ENCODE measurements at regions not wholly inside any gene's neighbourhood (a gene's known extent, or its start where the extent isn't known, plus 50 kb on each side); places are given as distances from the start of the nearest gene placed in this dataset.
A peak's percentile ranks its signal among the peaks of the same experiment; 100 is the strongest.

DNA sequence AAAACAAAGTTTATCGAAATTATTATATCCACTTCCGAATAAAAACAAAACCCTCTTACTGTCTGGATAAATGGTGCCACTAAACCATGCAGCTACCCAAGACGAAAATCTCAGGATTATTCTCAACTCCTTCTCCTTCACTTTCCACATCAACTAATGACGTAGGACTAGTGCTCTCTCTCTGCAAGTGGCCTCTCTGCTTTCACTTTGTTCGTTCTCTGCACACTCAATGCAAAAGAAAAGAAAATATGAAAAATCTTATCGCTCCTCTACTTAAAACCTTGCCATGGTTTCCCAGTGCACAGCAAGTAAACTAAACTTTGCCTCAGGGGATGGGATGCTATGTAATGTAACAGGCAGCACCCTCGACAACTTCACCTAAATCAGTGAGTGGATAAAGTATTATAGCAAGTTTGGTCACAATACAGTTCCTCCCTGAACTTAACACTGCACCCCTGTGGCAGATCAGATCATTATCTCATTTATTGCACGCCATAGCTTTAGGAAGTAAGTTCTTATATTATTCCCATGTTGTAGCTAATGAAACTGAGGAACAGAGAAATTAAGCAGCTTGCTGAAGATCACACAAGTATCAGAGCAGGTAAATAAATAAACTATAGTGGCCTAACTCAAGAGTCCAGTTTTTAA, 262.7 kb upstream of the GADL1 start:
- DNase-seq = no peak

- no peak for DNase-seq
Observed at GRCh38 chr3:31157893-31158620, 263.6 kb upstream of the GADL1 start.

DNA sequence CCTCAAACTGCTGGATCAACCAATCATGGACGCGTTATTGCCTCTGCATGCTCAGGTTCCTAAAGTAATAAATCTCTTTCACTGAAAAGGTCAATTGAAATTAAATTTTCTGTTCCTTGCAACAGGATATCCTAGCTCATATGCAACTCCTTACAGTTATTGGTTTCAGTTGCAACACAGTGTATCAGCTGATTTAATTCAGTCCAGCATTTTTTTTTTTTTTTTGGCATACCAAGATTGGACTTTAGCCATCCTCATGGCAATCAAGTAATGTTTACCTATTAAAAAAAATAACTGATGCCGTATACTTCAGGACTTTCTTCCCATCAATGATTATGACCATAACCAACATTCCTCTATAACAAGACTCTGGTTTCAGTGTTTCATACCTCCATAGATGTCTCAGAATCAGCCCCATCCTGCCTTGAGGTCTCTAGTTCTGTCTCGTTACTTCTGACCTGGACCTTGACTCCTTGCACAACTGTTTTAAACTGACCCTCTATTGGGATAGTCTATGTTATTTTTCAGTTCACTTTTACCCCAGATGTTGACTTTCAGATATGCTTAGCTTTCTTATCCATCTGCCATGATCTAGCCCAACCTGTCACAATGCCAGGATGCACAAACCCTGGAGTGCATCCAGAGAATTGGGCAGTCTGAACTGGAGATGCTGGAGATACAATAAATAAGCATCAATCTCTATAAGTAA, 265.0 kb upstream of the GADL1 start:
- no peak for DNase-seq

DNA sequence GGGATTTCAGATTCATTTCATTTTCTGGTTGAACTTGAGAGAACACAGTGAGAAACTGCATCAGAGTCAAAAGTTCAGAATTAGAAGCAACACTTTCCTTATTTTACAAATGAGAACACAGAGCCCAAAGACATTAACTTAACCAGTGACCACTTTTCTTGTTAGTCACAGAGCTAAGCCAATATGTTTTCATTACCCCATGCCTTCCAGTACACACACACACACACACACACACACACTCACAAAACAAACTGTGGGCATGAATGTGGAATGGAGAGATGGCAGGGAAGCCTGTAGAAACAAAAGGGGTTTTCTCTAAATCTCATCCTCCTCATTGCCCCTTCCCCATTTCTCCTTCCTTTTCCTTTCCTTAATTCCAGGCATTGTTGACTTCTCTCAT, 267.4 kb upstream of the GADL1 start:
- no peak for DNase-seq

DNA sequence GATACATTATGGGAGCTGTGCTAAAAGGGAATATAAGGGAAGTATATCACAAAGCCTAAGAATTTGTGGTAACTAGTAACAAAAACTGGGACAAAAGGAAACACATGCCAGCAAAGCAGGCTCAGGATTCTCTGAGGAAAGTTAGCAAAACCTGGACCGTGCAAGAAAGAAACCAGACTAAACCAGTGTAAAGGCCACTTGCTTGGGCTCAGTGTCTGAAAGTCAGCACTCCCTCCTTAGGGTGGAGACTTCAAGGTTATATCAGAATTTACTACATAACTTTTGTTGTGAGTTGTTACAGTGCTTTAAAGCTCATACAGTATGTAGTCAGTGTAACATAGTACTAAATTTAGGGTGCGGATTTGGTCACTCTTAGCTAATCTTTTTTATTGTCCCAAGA, 269.9 kb upstream of the GADL1 start:
- DNase-seq = no peak

DNA sequence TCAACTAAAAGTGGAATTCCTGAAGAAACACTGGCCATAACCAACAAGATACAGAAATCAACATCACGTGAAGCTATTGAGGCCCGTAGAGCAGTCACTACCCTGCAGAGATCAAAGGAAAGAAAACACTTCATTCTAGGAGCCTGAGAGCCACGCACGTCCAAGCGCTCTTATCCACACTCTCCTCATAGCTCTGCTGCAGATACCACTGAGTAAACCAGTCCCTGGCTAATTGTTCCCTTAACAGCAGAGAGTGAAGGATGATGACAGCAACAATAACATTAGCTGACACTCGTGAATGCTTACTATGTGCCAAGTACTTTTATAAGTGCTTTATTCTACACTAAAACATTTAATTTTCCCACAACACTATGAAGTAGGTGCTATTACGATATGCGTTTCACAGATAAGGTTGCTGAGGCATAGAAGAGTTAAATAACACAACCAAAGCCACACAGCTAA, 271.0 kb upstream of the GADL1 start:
- peak; percentile 79 for DNase-seq

DNA sequence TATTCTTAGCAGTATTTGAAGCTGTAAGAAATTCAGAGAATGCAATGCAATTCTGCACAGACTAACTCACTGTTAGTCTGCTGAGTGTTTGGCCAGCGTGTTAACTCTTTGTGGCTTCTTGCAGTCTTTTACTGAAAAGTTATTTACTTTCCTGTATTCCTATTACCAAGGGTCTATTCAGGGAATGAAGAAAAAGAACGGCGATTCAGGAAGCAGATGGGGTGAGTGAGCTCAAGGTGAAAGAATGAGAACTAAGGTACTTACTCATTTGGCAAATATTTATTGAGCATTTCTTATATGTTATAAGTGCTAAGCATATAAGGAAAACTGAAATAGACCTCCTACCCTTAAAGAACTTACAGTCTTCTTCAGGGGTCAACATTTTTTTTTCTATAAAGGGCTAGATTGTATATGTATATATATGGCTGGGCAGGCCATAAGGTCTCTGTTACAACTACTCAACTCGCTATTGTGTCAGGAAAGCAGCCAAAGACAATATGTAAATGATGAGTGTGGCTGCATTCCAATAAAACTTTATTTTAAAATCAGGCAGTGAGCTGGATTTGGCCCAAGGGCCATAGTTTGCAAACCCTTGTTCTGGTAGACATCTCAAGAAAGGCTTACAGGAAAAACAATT, 271.9 kb upstream of the GADL1 start:
- DNase-seq = no peak

- no peak for DNase-seq
Observed at GRCh38 chr3:31167666-31168065, 273.2 kb upstream of the GADL1 start.

GRCh38 chr3:31170932-31171670, 276.6 kb upstream of the GADL1 start:
- no peak for DNase-seq

DNA sequence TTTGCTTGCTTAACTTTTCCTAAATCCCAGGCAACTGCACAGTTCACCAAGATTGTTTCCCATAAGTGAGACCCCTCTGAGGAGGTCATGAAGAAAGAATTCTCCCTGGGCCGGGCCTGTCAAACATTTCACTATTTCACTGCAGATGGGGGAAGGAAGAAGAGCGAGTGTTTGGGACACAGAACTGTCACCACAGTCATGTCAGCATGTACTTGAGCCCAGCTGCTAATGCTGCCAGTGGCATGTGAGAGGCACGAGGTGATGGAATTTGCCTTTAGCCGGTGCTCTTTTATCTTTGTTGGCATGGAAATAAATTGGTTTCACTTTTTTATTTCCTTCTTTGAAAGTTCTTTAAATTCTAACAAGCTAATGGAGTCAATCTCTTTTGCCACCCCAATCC, 277.9 kb upstream of the GADL1 start:
- no peak for DNase-seq

GRCh38 chr3:31173118-31173718, 278.8 kb upstream of the GADL1 start:
- DNase-seq = no peak

DNA sequence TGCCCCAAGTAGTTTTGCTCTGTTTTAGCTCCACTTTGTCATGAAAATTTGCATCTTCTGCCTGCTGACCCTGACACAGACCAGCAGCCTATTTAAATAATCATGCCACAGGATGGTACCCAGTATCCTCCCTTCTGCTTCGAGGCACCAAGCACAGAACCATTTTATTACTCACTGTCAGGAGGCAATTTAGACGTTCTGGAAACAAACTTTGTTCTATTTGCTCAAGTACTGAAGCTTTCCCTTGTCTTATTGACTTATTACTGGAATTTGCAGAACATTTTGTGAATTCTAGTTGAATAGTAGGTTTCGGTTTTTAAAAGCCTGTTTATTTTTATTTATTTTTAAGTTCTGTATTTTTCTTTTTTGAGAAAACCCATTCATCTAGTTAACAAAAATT, 279.6 kb upstream of the GADL1 start:
- no peak for DNase-seq

DNA sequence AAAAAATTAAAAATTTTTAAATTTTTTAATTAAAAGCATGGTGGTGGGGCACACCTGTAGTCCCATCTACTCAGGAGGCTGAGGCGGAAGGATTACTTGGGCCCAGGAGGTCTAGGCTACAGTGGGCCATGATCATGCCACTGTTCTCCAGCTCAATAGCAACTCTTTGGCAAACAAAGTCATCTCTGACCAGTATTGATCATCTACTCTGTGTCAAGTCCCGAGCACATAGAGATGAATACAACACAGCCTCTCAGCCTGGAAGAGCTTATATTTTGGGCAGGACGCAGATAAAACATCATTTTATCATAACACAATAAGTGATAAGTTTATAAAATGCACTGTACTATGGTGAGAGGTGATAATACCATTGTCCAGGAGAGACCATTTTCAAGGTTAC, 281.6 kb upstream of the GADL1 start:
- no peak for DNase-seq

GRCh38 chr3:31178467-31178866, 284.0 kb upstream of the GADL1 start:
- DNase-seq = no peak

DNA sequence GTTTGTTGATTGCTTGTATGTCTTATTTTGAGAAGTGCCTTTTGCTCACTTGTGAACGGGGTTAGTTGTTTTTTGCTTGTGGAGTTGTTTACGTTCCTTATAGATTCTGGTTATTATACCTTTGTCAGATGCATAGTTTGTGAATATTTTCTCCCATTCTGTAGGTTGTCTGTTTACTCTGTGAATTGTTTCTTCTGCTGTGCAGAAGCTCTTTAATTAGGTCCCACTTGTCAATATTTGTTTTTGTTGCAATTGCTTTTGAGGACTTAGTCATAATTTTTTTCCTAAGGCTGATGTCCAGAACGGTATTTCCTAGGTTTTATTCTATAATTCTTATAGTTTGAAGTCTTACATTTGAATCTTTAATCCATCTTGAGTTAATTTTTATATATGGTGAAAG, 285.3 kb upstream of the GADL1 start:
- no peak for DNase-seq

DNA sequence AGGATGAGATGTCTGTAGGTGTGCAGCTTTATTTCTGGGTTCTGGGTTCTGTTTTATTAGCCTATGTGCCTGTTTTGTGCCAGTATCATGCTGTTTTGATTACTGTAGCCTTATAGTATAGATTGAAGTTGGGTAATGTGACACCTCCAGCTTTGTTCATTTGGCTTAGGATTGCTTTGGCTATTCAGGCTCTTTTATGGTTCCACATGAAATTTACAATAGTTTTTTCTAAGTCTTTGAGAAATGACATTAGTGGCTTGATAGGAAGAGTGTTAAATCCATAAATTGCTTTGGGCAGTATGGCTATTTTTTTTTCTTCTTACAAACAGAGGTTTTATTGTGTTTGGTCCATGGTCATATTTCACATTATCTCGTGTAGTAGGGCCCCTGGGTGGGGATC, 285.8 kb upstream of the GADL1 start:
- DNase-seq = no peak

GRCh38 chr3:31181661-31182060, 287.2 kb upstream of the GADL1 start:
- DNase-seq = no peak

GRCh38 chr3:31182661-31183060, 288.2 kb upstream of the GADL1 start:
- no peak for DNase-seq

DNA sequence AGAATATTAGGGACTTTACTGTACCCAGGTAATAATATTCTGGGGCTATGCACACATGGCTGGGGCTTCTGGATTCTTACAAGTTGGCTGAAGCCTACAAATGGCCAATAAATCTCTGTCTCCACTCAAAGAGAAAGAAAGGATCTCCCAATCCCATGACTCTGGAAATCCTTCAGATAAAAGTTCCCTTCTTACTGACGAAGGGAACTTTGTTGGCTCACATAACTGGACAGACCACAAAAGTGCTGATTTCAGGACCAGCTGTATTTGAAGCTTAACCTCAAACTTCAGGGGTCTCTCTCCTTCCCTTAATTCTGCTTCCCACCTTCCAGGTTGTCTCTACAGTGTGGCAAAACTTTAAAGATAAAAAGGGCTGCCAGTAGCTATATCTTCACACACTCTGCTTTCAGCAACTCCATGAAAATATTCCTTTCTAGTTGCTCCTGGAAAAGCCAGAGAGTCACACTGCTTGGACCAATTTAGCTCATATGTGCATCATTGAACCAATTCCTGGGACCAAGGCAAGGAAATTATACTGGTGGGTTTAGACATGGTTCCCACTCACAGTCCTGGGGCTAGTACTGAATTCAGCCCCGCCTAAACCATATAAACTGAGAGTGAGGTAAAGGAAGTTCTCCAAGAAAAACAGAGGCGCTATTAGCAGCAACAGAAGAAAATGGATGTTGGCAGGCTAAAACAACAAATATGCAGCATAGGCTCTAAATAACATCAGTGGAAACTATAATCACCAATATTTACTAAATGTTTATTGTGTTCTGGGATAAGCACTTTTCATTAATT, 290.0 kb upstream of the GADL1 start:
- DNase-seq = no peak

DNA sequence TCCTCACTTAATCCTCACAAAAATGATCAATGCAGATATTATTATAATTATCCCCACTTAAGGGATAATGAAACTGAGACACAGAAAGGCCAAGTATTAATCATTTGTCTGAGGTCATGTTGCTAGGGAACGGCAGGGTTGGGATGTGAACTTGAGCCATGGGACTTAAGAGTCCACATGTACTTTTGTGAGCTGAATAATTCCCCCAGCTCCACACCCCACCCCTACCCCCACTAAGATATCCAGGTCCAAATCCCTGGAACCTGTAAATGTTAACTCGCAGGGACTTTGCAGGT, 290.5 kb upstream of the GADL1 start:
- no peak for DNase-seq

DNA sequence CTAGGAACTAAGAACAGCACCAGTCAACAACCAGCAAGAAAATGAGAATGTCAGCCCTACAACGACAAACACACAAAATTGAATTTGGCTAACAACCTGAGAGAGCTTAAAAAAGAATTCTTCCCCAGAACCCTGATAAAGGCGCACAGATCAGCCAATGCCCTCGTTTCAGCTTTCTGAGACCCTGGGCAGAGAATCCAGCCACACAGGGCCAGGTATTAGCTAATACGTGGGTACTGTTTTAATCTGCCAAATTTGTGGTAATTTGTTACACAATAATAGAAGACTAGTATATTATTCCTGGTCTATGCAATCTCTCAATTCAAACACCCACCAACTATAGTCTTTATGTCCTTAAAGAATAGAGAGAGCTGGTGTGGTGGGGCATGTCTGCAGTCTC, 291.6 kb upstream of the GADL1 start:
- DNase-seq = no peak

DNA sequence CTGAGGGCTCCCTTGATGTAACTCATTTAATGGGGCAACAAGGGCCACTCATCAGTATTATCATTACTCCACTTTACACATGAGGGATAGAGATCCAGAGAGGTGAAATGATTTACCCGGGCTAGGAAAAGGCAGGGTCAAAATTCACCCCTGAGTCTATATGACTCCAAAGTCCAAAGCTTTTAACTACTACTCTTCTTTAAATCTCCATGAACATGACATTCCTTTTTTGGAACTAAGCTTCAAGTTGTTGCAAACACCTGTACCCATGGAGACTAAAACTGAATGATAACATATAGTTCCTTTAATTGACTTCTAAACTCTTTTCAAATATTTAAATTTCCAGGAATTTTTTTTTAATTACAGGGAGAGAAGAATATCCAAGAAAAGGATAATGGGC, 292.9 kb upstream of the GADL1 start:
- no peak for DNase-seq

Measured in NCI-H510A treated with DMSO at 0.1 percent for 48 hours (cell line).